Amygdala (tissue), 56 donors: ENCODE measurements at regions not wholly inside any gene's neighbourhood (a gene's known extent, or its start where the extent isn't known, plus 50 kb on each side); places are given as distances from the start of the nearest gene placed in this dataset.

Source experiments
- DNase-seq, 56 donors: peaks; one replicate each; lab custom pipeline; 2025; lab: John Stamatoyannopoulos, UW

- no peak for DNase-seq
These were observed 234.3 kb downstream of the HS3ST1 start for GRCh38 chr4:11194431-11194830.

GRCh38 chr4:11189756-11190155, 238.9 kb downstream of the HS3ST1 start:
- no peak for DNase-seq

- DNase-seq, result no peak
These were observed 245.3 kb downstream of the HS3ST1 start for GRCh38 chr4:11183356-11183740.

GRCh38 chr4:11182586-11183355, 245.9 kb downstream of the HS3ST1 start:
- DNase-seq, result no peak

GRCh38 chr4:11182031-11182430, 246.7 kb downstream of the HS3ST1 start:
- no peak for DNase-seq

- DNase-seq, result no peak
These were observed 248.9 kb downstream of the HS3ST1 start for GRCh38 chr4:11179796-11180195.

GRCh38 chr4:11178433-11178832, 250.3 kb downstream of the HS3ST1 start:
- no peak for DNase-seq

- no peak for DNase-seq
These were observed 253.3 kb downstream of the HS3ST1 start for GRCh38 chr4:11175374-11175773.

- DNase-seq, result no peak
These were observed 262.1 kb downstream of the HS3ST1 start for GRCh38 chr4:11166606-11167005.

- DNase-seq, result no peak
These were observed 262.7 kb downstream of the HS3ST1 start for GRCh38 chr4:11166034-11166433.

GRCh38 chr4:11165052-11165451, 263.6 kb downstream of the HS3ST1 start:
- no peak for DNase-seq

- DNase-seq, result no peak
These were observed 268.4 kb downstream of the HS3ST1 start for GRCh38 chr4:11160288-11160687.

- no peak for DNase-seq
These were observed 269.7 kb downstream of the HS3ST1 start for GRCh38 chr4:11158971-11159370.

- DNase-seq, result no peak
These were observed 273.4 kb downstream of the HS3ST1 start for GRCh38 chr4:11155208-11155867.

- DNase-seq, result no peak
These were observed 275.4 kb downstream of the HS3ST1 start for GRCh38 chr4:11153171-11153750.

GRCh38 chr4:11152684-11153083, 276.0 kb downstream of the HS3ST1 start:
- DNase-seq, result no peak

GRCh38 chr4:11151500-11151899, 277.2 kb downstream of the HS3ST1 start:
- no peak for DNase-seq

- no peak for DNase-seq
These were observed 279.0 kb downstream of the HS3ST1 start for GRCh38 chr4:11149612-11150259.

GRCh38 chr4:11139871-11140270, 288.8 kb downstream of the HS3ST1 start:
- no peak for DNase-seq

GRCh38 chr4:11138964-11139363, 289.7 kb downstream of the HS3ST1 start:
- no peak for DNase-seq

GRCh38 chr4:11134705-11135104, 294.0 kb downstream of the HS3ST1 start:
- DNase-seq, result no peak
